Activated CD4-positive, alpha-beta T cell treated with anti-CD3 and anti-CD28 coated beads, Interleukin-2, amount 50 U/mL, for 1 hour (primary cell): ENCODE measurements at regions not wholly inside any gene's neighbourhood (a gene's known extent, or its start where the extent isn't known, plus 50 kb on each side); places are given as distances from the start of the nearest gene placed in this dataset.

ENCODE experiments used
- DNase-seq: peaks from one replicate; pipeline ENCODE4 v3.0.0-alpha.2; 2020

- no peak for DNase-seq
Measured at GRCh38 chr4:181647396-181648147, 595.6 kb upstream of the TENM3 start.

- DNase-seq, result no peak
Measured at GRCh38 chr4:181650033-181650825, 593.0 kb upstream of the TENM3 start.

GRCh38 chr4:181656748-181657147 lies 586.5 kb upstream of the TENM3 start:
- DNase-seq, result no peak

- DNase-seq, result no peak
Measured at GRCh38 chr4:181659202-181659601, 584.0 kb upstream of the TENM3 start.

GRCh38 chr4:181659876-181660275 lies 583.3 kb upstream of the TENM3 start:
- no peak for DNase-seq

- no peak for DNase-seq
Measured at GRCh38 chr4:181661090-181661489, 582.1 kb upstream of the TENM3 start.

GRCh38 chr4:181661923-181662322 lies 581.3 kb upstream of the TENM3 start:
- DNase-seq, result no peak

GRCh38 chr4:181662383-181662782 lies 580.8 kb upstream of the TENM3 start:
- DNase-seq, result no peak

- no peak for DNase-seq
Measured at GRCh38 chr4:181670506-181670905, 572.7 kb upstream of the TENM3 start.

- DNase-seq, result no peak
Measured at GRCh38 chr4:181671672-181672071, 571.5 kb upstream of the TENM3 start.

GRCh38 chr4:181672751-181673150 lies 570.5 kb upstream of the TENM3 start:
- no peak for DNase-seq

GRCh38 chr4:181674315-181674875 lies 568.8 kb upstream of the TENM3 start:
- DNase-seq, result no peak

- DNase-seq, result no peak
Measured at GRCh38 chr4:181676546-181676945, 566.7 kb upstream of the TENM3 start.

GRCh38 chr4:181677201-181677600 lies 566.0 kb upstream of the TENM3 start:
- DNase-seq, result no peak

GRCh38 chr4:181677621-181678020 lies 565.6 kb upstream of the TENM3 start:
- no peak for DNase-seq

GRCh38 chr4:181679754-181680153 lies 563.4 kb upstream of the TENM3 start:
- no peak for DNase-seq

GRCh38 chr4:181682367-181683047 lies 560.7 kb upstream of the TENM3 start:
- no peak for DNase-seq

GRCh38 chr4:181684310-181684709 lies 558.9 kb upstream of the TENM3 start:
- DNase-seq, result no peak

- DNase-seq, result no peak
Measured at GRCh38 chr4:181685461-181685860, 557.7 kb upstream of the TENM3 start.

- no peak for DNase-seq
Measured at GRCh38 chr4:181685911-181686310, 557.3 kb upstream of the TENM3 start.

- DNase-seq, result no peak
Measured at GRCh38 chr4:181687116-181687515, 556.1 kb upstream of the TENM3 start.

GRCh38 chr4:181688432-181688831 lies 554.8 kb upstream of the TENM3 start:
- DNase-seq, result no peak

GRCh38 chr4:181688872-181689271 lies 554.3 kb upstream of the TENM3 start:
- no peak for DNase-seq
